ENCODE measurements at regions not wholly inside any gene's neighbourhood (a gene's known extent, or its start where the extent isn't known, plus 50 kb on each side); places are given as distances from the start of the nearest gene placed in this dataset.

GRCh38 chr11:128098781-128099180, 488.6 kb downstream of the ETS1 start (continued):
- TF ChIP-seq, protein P1, sequence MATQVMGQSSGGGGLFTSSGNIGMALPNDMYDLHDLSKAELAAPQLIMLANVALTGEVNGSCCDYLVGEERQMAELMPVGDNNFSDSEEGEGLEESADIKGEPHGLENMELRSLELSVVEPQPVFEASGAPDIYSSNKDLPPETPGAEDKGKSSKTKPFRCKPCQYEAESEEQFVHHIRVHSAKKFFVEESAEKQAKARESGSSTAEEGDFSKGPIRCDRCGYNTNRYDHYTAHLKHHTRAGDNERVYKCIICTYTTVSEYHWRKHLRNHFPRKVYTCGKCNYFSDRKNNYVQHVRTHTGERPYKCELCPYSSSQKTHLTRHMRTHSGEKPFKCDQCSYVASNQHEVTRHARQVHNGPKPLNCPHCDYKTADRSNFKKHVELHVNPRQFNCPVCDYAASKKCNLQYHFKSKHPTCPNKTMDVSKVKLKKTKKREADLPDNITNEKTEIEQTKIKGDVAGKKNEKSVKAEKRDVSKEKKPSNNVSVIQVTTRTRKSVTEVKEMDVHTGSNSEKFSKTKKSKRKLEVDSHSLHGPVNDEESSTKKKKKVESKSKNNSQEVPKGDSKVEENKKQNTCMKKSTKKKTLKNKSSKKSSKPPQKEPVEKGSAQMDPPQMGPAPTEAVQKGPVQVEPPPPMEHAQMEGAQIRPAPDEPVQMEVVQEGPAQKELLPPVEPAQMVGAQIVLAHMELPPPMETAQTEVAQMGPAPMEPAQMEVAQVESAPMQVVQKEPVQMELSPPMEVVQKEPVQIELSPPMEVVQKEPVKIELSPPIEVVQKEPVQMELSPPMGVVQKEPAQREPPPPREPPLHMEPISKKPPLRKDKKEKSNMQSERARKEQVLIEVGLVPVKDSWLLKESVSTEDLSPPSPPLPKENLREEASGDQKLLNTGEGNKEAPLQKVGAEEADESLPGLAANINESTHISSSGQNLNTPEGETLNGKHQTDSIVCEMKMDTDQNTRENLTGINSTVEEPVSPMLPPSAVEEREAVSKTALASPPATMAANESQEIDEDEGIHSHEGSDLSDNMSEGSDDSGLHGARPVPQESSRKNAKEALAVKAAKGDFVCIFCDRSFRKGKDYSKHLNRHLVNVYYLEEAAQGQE (IDR thresholded peaks at IDR 0.05; ENCODE audit: unreplicated experiment) = no peak

- Histone ChIP-seq H3K4me3 (no peak overlapping the region), H3K27ac (ENCODE audit: low read depth) (no peak overlapping the region), H3K27me3 (ENCODE audit: insufficient read depth) (no peaks in the 10 kb centered on the region), H3K36me3 (ENCODE audit: insufficient read depth) (no peaks in the 10 kb centered on the region), H3K79me2 (replicated peaks; ENCODE audit: insufficient read depth) (no peaks in the 10 kb centered on the region), H2AFZ (no peak overlapping the region), H3K4me1 (ENCODE audit: insufficient read depth) (no peaks in the 10 kb centered on the region), H4K20me1 (replicated peaks; ENCODE audit: insufficient read depth) (no peaks in the 10 kb centered on the region), H3K9me2 (ENCODE audit: insufficient read depth) (peaks cover 4% of the 10 kb centered on the region; the same call in 1 of the 2 replicates), H3K4me2 (no peak overlapping the region), H3F3A (replicated peaks; ENCODE audit: low read depth) (no peaks in the 10 kb centered on the region)
- Mint-ChIP-seq H3K9me3 (peaks cover 6% of the 10 kb centered on the region; the same call in 2 of the 3 replicates), H3K4me1 (peaks cover 4% of the 10 kb centered on the region), H3K4me3 (no peak overlapping the region), H3K36me3 (ENCODE audit: low read depth) (0 out of 3 replicates have a peak, but pooled peaks cover under 1% of the 10 kb centered on the region), H3K27ac (no peak overlapping the region), H3K27me3 (ENCODE audit: insufficient read depth, low read depth, poor library complexity) (no peaks in the 10 kb centered on the region)
- TF ChIP-seq POLR2AphosphoS5 (IDR thresholded peaks at IDR 0.05; ENCODE audit: low read depth) (no peak), STAT1 (IDR thresholded peaks at IDR 0.05; ENCODE audit: unreplicated experiment) (no peak), NANOG (IDR thresholded peaks at IDR 0.05; ENCODE audit: borderline replicate concordance) (no peak), CREB1 (CRISPR knock-in tag; IDR thresholded peaks at IDR 0.05; ENCODE audit: low read depth) (no peak)
- TF ChIP-seq, protein P2, sequence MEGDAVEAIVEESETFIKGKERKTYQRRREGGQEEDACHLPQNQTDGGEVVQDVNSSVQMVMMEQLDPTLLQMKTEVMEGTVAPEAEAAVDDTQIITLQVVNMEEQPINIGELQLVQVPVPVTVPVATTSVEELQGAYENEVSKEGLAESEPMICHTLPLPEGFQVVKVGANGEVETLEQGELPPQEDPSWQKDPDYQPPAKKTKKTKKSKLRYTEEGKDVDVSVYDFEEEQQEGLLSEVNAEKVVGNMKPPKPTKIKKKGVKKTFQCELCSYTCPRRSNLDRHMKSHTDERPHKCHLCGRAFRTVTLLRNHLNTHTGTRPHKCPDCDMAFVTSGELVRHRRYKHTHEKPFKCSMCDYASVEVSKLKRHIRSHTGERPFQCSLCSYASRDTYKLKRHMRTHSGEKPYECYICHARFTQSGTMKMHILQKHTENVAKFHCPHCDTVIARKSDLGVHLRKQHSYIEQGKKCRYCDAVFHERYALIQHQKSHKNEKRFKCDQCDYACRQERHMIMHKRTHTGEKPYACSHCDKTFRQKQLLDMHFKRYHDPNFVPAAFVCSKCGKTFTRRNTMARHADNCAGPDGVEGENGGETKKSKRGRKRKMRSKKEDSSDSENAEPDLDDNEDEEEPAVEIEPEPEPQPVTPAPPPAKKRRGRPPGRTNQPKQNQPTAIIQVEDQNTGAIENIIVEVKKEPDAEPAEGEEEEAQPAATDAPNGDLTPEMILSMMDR (conservative IDR thresholded peaks at IDR 0.05; ENCODE audit: low read depth in 2 of 2) = peak; percentile 30 to 37; a peak in 3 of 4 replicates
- TF ChIP-seq, protein P1 (IDR thresholded peaks at IDR 0.05; ENCODE audit: unreplicated experiment) = no peak
- DNase-seq (ENCODE audit: low spot score) (no peak), ATAC-seq (no peak)
These were observed 491.8 kb downstream of the ETS1 start for GRCh38 chr11:128095466-128095981.

All from GM23338 (cell line).